ENCODE measurements at regions not wholly inside any gene's neighbourhood (a gene's known extent, or its start where the extent isn't known, plus 50 kb on each side); places are given as distances from the start of the nearest gene placed in this dataset.

GRCh38 chr3:72113964-72114363 is 329.0 kb upstream of the PROK2 start:
- TF ChIP-seq CTCF (IDR thresholded peaks at IDR 0.05; ENCODE audit: extremely low read depth in 1 of 2, insufficient read depth in 1 of 2, low read depth in 1 of 2, low read length in 2 of 2) (no peak), MYC (IDR thresholded peaks at IDR 0.05; ENCODE audit: low read depth, low read length) (no peak), POLR2A (IDR thresholded peaks at IDR 0.05; ENCODE audit: low read depth, low read length) (no peak), JUN (IDR thresholded peaks at IDR 0.05; ENCODE audit: borderline replicate concordance, insufficient read depth, insufficient read length, low read depth) (no peak), EZH2 (IDR thresholded peaks at IDR 0.05; ENCODE audit: borderline replicate concordance, low read depth, low read length, severe bottlenecking) (no peak), POLR2AphosphoS5 (IDR thresholded peaks at IDR 0.05; ENCODE audit: insufficient read depth, low read depth, low read length) (no peak), MAX (IDR thresholded peaks at IDR 0.05; ENCODE audit: insufficient read depth, insufficient read length) (no peak), GATA2 (IDR thresholded peaks at IDR 0.05; ENCODE audit: insufficient read depth, insufficient read length, low read depth, low read length) (no peak)

All from endothelial cell of umbilical vein (primary cell).